GM18520 (cell line): ENCODE measurements at regions not wholly inside any gene's neighbourhood (a gene's known extent, or its start where the extent isn't known, plus 50 kb on each side); places are given as distances from the start of the nearest gene placed in this dataset.
A peak's percentile ranks its signal among the peaks of the same experiment; 100 is the strongest.
"Not testable (repeated sequence)": the region's sequence is repeated elsewhere in the genome, so short reads cannot be mapped to it uniquely, and the experiment has no call there.

Source experiments
- ATAC-seq: cut with Tn5 transposase; IDR thresholded peaks from one replicate; pipeline ENCODE4 v1.9.1; 2021; ENCODE audit not compliant: unreplicated experiment

DNA sequence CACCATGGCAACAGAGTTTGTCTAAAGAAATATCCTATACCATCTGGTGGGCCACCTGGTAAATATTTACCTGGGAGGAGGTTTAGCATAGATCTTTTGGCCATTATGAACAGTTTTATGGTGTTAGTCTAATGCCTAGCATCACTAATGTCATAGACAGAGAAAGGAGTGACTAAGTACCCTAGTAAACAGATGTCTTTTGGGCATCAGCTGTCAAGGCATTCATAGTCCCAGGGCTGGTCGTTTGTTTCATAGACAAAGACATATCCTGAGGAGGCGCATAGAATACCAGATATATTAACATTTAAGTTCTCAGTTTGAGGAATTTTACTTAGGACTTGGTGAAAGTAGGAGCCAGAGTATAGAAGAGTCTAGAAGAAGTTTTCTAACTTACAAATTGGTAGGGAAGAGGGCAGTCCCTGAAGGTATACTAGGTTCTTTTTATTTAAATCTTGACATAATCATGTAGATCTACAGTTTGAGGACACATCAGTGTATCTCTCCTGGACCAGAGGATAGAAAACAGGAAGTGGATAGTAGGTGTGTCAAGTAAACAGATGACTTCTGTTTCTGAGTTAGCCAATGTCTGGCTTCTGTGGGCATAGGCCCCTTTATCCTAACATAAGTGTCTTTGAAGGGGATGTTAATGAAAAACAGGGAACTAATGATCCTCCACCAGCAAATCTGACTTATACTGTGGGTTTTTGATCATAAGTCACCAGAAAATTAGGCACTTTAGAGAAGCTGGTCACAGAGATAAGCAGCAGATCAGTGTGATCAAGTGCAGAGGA lies 105.0 kb upstream of the PRSS3 start:
- no peak for ATAC-seq

GRCh38 chr9:33695299-33695698 lies 100.1 kb upstream of the PRSS3 start:
- ATAC-seq, result no peak

GRCh38 chr9:33695856-33696255 lies 99.5 kb upstream of the PRSS3 start:
- no peak for ATAC-seq

DNA sequence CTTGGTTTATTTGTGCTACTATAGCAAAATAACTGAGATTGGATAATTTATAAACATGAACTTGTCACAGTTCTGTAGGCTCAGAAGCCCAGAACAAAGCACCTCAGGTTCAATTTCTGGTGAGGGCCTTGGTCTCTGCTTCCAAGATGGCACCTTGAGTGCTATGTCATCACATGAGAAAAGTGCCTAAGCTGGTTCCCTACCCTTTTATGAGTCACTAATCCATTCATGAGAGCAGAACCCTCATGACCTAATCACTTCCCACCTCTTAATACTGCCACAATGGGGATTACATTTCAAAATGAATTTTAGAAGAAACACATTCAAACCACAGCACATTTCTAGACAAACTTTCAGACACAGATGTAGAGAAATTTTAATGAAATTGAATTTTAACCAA lies 98.2 kb upstream of the PRSS3 start:
- no peak for ATAC-seq

- ATAC-seq, result no peak
Measured at GRCh38 chr9:33698267-33698666, 97.1 kb upstream of the PRSS3 start.

DNA sequence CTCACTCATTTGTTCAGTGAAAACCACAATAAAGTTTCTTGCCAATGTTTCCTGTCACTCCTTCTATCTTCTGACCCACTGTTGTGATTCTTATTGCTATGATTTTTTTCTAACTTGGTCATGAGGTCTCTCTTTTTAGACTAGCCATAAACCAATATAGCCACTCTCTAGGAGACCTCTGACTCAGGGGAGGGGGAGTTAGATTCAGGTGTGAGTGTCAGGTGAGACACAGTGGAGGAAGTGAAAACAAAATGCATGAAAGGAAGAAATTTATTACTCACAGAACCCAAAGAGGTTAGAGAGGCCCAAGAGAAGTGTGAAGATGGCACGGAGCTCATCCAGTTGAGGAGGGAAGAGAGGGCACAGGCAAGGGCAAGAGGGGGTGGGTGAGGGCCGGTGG lies 94.4 kb upstream of the PRSS3 start:
- not testable (repeated sequence) for ATAC-seq

DNA sequence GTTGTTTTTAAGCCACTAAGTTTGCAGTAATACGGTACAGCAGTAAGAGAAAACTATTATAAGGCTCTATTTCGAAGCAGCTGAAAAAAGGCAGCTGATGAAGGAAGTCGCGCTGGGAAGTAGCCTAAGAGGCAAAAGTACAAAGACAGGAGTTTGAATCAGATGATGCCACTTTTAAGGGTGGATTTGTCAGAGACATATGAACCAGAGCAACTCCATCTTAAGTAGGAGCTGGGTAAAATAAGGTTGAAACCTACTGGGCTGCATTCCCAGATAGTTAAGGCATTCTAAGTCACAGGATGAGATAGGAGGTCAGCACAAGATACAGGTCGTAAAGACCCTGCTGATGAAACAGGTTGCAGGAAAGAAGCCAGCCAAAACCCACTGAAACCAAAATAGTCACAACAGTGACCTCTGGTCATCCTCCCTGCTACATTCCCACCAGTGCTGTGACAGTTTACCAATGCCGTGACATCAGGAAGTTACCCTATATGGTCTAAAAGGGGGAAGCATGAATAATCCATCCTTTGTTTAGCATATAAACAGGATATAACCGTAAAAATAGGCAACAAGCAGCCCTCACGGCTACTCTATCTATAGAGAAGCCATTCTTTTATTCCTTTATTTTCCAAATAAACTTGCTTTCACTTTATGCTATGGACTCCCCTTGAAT lies 91.8 kb upstream of the PRSS3 start:
- no peak for ATAC-seq

DNA sequence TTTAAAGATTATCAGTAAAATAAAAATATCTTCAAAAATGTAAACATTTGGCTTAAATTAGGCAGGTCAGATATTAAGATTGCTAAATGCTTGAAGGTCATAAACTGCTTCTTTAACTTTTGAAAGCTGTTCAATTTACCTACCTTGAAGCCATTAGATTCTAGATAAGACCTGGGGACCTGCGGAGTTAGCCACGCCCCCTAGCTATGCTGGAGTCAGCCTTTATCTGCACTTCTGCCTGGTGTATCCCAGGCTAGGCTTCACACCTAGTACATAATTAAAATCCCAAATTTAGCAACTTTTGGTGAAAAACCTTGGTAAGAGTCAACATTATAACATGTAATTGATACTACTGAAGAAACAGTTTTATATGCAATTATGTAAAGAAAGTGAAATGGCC lies 89.9 kb upstream of the PRSS3 start:
- ATAC-seq, result not testable (repeated sequence)

GRCh38 chr9:33708441-33708840 lies 86.9 kb upstream of the PRSS3 start:
- no peak for ATAC-seq

DNA sequence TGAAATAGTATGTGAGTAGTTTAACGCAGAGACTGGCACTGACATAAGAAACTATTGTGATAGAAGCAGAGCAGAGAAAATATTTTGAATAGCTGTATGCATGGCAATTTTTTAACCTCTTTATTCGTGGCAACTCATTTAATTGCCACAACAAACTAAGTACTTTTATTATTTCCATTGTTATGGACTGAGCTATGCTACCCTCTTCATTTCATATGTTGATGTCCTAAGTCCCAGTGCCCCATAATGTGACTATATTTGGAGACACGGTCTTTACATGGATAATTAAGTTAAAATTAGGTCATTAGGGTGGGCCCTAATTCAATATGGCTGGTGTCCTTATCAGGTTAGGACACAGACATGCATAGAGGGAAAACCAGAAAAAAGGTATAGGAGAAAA lies 86.1 kb upstream of the PRSS3 start:
- no peak for ATAC-seq

GRCh38 chr9:33711418-33711817 lies 83.9 kb upstream of the PRSS3 start:
- not testable (repeated sequence) for ATAC-seq

GRCh38 chr9:33714989-33715388 lies 80.4 kb upstream of the PRSS3 start:
- ATAC-seq, result no peak

DNA sequence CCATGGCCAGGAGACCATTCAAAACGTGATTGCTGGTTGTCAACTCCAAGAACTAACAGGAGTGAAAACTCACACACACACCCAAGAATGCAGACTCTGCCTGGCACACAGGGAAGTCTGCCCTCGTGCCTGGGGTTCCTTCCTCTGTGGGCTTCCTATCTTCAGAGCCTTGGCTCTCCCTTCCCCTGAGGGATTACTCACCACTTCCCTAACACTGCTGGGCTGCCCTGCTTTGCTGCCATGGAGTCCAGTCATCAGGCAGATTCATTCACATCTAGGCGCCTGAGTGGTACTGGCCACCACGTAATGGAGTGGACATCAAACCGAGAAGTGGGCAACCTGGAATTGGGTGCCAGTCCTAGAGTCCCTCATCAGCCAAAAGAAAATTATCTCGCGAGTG lies 76.4 kb upstream of the PRSS3 start:
- ATAC-seq, result no peak

- ATAC-seq, result no peak
Measured at GRCh38 chr9:33719581-33720374, 75.6 kb upstream of the PRSS3 start.

- ATAC-seq, result peak; percentile 57
Measured at GRCh38 chr9:33721674-33722358, 73.5 kb upstream of the PRSS3 start.

- ATAC-seq, result no peak
Measured at GRCh38 chr9:33722359-33722675, 73.0 kb upstream of the PRSS3 start.

- no peak for ATAC-seq
Measured at GRCh38 chr9:33728613-33729012, 66.7 kb upstream of the PRSS3 start.

DNA sequence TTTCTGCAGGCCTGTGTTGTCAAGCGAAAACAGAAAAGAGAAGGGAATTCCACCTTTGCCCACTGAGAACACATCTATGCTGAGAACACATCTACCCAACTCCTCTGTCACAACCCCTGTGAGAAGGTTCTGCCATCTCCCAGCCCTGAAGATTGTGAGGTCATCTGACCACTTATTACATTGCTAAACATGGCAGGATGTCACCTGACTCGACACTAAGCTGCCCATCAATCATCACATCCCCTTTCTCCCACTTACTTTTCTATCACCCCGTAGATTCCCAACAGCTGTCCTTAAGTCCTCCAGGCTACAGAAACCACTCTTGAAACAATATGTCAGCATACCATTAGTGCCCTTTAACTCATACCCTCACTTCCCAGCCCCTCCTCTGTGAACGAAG lies 64.2 kb upstream of the PRSS3 start:
- ATAC-seq, result no peak

DNA sequence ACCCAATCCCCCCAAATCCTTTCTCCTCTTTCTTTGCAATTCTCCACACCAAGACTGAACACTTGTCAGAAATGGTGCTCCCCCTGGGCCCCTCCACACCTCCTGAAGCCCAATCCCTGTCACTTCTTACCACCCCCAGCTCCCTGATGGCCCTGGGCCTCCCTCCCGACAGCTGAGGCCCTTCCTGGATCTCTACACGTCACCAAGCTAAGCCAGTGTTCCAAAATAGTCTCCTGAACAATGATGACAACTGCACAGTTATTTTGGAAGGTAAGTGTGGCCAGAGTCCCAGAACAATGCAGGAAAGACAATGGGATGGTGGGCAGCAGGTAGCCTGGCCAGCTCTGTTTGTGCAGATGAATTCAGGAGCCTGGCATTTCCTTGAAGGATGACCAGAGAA lies 63.7 kb upstream of the PRSS3 start:
- no peak for ATAC-seq

GRCh38 chr9:33734247-33734940 lies 61.0 kb upstream of the PRSS3 start:
- not testable (repeated sequence) for ATAC-seq
